Epithelial cell of esophagus (primary cell): ENCODE measurements at regions not wholly inside any gene's neighbourhood (a gene's known extent, or its start where the extent isn't known, plus 50 kb on each side); places are given as distances from the start of the nearest gene placed in this dataset.

Source experiments
- DNase-seq: peaks from one replicate; pipeline ENCODE4 v3.0.0; 2010; ENCODE audit warnings: low read depth
- H3K4me3 ChIP-seq: 2 replicates; pipeline ENCODE4 v1.5.1; 2011; ENCODE audit warnings: mild to moderate bottlenecking, low read length, control low read depth
- TF ChIP-seq, protein P1 (sequence below): IDR thresholded peaks from 2 replicates; pipeline ENCODE4 v1.5.1; 2011; ENCODE audit warnings: low read depth, mild to moderate bottlenecking, low read length, control low read depth, inconsistent platforms; ENCODE audit not compliant: insufficient read depth; ENCODE audit errors: missing control alignments

DNA sequence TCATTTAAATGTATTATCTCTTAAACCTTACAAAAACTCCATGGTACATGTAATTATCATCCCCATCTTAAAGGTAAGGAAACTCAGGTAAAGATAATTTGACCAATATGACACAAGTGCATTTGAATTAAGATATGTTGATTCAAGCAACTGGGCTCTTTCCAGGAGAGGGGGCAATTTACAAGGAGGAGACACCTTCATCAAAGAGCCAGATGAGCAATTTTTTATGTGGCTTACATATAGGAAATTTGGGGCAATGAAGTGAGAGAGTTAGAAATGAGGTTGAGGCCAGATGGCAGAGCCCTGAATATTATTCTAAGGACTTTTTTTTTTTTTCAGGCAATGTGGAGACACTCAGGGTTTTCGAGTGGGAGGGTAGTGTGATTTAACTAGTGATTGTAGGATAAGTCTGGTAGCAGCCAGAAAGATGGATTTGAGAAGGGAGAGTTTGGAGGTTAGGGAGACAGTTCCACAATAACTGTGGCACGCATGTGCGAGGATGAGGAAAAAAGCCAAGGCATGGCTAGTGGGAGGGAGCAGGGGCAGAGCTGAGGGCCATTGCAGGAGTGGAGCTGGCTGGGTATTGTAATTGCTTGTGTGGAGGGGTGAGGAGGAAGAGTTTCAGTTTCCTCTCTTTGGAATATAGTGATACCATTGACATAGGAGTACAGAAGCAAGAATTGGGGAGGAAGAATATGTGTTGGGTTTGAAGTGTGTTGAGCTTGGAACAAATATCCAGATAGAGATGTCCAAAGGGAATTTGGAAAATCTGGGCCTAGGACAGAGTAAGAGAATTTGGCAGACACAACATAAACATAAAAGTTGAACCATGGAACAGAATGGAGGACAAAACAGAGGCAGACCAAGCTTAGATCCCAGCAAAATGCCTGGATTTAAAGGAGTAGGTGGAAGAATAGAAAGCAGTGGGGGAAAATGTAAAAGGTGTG lies 72.0 kb downstream of the ACTBL2 start:
- H3K4me3 ChIP-seq, result no peak overlapping the region
- TF ChIP-seq, protein P1, sequence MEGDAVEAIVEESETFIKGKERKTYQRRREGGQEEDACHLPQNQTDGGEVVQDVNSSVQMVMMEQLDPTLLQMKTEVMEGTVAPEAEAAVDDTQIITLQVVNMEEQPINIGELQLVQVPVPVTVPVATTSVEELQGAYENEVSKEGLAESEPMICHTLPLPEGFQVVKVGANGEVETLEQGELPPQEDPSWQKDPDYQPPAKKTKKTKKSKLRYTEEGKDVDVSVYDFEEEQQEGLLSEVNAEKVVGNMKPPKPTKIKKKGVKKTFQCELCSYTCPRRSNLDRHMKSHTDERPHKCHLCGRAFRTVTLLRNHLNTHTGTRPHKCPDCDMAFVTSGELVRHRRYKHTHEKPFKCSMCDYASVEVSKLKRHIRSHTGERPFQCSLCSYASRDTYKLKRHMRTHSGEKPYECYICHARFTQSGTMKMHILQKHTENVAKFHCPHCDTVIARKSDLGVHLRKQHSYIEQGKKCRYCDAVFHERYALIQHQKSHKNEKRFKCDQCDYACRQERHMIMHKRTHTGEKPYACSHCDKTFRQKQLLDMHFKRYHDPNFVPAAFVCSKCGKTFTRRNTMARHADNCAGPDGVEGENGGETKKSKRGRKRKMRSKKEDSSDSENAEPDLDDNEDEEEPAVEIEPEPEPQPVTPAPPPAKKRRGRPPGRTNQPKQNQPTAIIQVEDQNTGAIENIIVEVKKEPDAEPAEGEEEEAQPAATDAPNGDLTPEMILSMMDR, result no peak
- no peak for DNase-seq

DNA sequence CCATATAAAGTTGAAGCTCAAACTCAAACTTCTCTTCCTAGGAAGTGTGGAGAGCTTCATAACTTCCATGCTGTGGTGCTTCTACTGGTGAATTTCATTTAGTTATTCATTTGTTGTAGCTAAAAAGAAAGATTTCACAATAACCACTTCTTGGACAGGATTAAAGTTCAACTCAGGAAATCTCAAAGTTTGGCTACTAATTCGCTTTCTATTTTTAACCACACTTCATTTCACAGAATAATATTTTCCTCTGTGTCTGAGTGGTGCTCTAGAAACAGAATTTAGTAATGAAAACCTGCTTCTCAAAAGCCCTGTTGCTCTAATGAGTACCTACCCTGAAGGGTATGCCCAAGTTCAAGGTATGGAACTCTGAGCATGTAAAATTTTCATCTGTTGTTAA lies 73.9 kb downstream of the ACTBL2 start:
- DNase-seq, result no peak
- no peak overlapping the region for H3K4me3 ChIP-seq
- TF ChIP-seq, protein P1, result no peak

DNA sequence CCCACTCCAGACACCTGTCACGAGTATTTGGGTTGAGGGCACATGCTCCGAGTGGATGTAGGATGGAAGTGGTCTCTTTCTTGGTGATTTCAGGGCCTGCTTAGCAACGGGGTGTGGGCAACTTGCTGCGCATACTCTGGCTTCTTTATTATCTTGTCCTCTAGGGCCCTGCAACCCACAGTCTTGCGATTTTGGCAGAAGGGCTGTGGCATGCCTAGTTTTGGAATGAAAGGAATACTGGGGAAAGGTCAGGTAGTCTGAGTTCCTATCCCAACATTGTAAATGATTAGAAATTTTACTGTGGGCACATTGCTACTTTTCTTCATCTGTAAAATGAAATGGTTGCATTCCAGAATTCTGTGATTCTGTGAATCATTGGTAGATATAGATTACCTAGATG lies 74.3 kb downstream of the ACTBL2 start:
- TF ChIP-seq, protein P1, result no peak
- no peak for DNase-seq
- H3K4me3 ChIP-seq, result no peak overlapping the region

DNA sequence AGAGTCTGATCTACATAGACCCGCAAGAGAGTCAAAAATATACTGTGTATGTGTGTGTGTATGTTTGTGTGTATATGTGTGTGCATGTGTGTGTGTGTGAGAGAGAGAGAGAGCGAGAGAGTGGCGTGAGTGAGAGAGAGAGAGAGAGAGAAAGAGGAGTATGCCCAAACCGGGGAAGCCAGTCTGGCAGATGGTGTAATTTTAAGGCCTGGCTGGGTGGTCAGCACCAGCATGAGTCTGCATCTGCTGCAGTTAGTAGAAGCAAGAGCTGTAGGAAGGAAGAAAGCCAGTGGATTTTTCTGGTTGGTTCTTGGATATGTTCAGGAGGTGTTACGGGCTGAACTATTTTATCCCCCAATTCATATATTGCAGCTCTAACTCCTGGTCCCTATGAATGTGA lies 75.2 kb downstream of the ACTBL2 start:
- TF ChIP-seq, protein P1, result no peak
- no peak overlapping the region for H3K4me3 ChIP-seq
- no peak for DNase-seq

DNA sequence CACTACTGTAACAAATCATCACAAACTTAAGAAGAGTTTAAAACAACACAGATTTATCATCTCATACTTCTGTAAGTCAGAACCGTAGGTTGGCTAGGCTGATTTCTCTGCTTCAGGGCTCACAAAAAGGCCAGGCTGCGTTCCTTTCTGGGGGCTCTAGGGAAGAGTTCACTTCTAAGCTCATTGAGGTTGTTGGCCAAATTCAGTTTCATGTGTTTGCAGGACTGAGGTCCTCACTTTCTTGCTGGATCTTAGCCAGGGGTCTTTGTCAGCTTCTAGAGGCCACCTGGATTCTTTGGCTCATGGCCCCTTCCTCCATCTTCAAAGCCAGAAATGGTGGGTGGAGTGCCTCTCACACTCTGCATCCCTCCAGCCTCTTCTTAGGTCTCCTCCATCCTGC lies 76.0 kb downstream of the ACTBL2 start:
- H3K4me3 ChIP-seq, result no peak overlapping the region
- TF ChIP-seq, protein P1, result no peak
- no peak for DNase-seq

DNA sequence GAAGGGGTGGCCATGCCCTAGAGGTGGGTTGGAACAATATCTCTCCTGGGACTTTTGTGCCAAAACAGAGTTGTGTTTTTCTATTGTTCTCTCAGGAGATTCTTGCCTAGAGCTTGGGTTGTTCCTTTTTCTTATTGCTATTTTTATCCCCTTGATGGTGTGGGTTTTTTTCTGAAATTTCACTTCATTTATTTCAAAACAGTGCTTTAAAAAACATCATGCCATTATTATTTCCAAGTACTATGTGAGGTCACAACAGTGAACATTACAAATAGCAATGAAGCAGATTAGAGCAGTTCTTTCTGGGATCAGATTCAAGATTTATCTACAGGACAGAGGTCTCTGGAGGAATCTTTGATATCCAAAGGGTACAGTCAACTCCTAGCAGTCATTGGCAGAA lies 76.6 kb downstream of the ACTBL2 start:
- H3K4me3 ChIP-seq, result no peak overlapping the region
- TF ChIP-seq, protein P1, result no peak
- no peak for DNase-seq

DNA sequence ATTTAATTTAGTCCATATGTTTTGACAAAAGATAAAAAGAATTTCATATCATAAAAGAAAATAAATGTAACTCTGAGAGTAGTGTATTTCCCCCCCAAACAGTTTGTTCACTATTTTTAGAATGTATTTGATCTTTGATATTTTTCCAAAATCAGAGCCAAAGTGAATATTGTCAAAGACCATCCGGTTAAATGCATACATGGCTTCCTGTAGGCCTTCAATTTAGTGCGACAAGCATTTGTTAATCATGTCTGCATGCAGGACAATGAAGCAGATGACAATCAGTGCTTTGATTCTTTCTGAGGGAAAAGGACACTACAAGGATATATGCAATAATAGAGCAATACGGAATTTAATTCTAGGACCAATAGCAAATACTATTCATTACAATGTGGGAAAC lies 79.8 kb downstream of the ACTBL2 start:
- no peak overlapping the region for H3K4me3 ChIP-seq
- no peak for DNase-seq
- TF ChIP-seq, protein P1, result no peak
